DND-41 (cell line): ENCODE measurements at regions not wholly inside any gene's neighbourhood (a gene's known extent, or its start where the extent isn't known, plus 50 kb on each side); places are given as distances from the start of the nearest gene placed in this dataset.
"Not testable (repeated sequence)": the region's sequence is repeated elsewhere in the genome, so short reads cannot be mapped to it uniquely, and the experiment has no call there.

Source experiments
- ATAC-seq: fragments of 200-7000 bp; cut with Tn5 transposase; 3 replicates; pipeline ENCODE4 v1.9.1; 2021; ENCODE audit warnings: low read depth; ENCODE audit not compliant: insufficient read depth
- DNase-seq: peaks from one replicate; pipeline ENCODE4 v3.0.0-alpha.2; 2020
- H2AFZ ChIP-seq: 2 replicates; pipeline ENCODE4 v1.6.0; 2012; ENCODE audit warnings: low read depth, low read length
- H3K27ac ChIP-seq: 2 replicates; pipeline ENCODE4 v1.5.1; 2012; ENCODE audit warnings: low read length, inconsistent platforms
- H3K27me3 ChIP-seq: fragments of 200-600 bp; sonication (generic); 2 replicates; pipeline ENCODE4 v1.6.0; 2012; ENCODE audit warnings: low read length, mild to moderate bottlenecking, inconsistent platforms; ENCODE audit not compliant: insufficient read depth, poor library complexity
- H3K36me3 ChIP-seq: 2 replicates; pipeline ENCODE4 v1.5.1; 2012; ENCODE audit warnings: low read length, inconsistent platforms; ENCODE audit not compliant: insufficient read depth
- H3K4me1 ChIP-seq: 2 replicates; pipeline ENCODE4 v1.5.1; 2012; ENCODE audit warnings: mild to moderate bottlenecking, low read length; ENCODE audit not compliant: insufficient read depth
- H3K4me2 ChIP-seq: 2 replicates; pipeline ENCODE4 v1.6.0; 2012; ENCODE audit warnings: mild to moderate bottlenecking, moderate library complexity, low read length, inconsistent platforms; ENCODE audit not compliant: insufficient read depth
- H3K4me3 ChIP-seq, 2 experiments: fragments of 200-600 bp in 1 of 2; shearing (Covaris generic) in 1 of 2; 2 replicates each; pipeline ENCODE4 v1.5.1; 2012 to 2016; ENCODE audit warnings: inconsistent platforms in 2 of 2, low read length in 2 of 2, mild to moderate bottlenecking in 2 of 2, low read depth in 1 of 2, moderate library complexity in 1 of 2
- H3K79me2 ChIP-seq: 2 replicates; pipeline ENCODE4 v1.6.0; 2012; ENCODE audit warnings: low read length, inconsistent platforms; ENCODE audit not compliant: insufficient read depth
- H3K9ac ChIP-seq: 2 replicates; pipeline ENCODE4 v1.6.0; 2012; ENCODE audit warnings: low read depth, mild to moderate bottlenecking, inconsistent platforms, low read length, moderate library complexity
- H3K9me3 ChIP-seq: 2 replicates; pipeline ENCODE4 v1.5.1; 2012; ENCODE audit warnings: low read length, moderate library complexity, mild to moderate bottlenecking, inconsistent platforms; ENCODE audit not compliant: insufficient read depth, severe bottlenecking
- H4K20me1 ChIP-seq: 2 replicates; pipeline ENCODE4 v1.6.0; 2012; ENCODE audit warnings: low read length; ENCODE audit not compliant: insufficient read depth
- CTCF ChIP-seq: IDR thresholded peaks from 2 replicates; pipeline ENCODE4 v1.5.1; 2012; ENCODE audit warnings: borderline replicate concordance, low read length, moderate library complexity, mild to moderate bottlenecking; ENCODE audit not compliant: poor library complexity, severe bottlenecking; ENCODE audit errors: extremely low read depth
- EZH2 ChIP-seq: IDR thresholded peaks from 3 replicates; pipeline ENCODE4 v1.6.1; 2012; ENCODE audit warnings: borderline replicate concordance, low read depth, mild to moderate bottlenecking, moderate library complexity, low read length, inconsistent platforms; ENCODE audit not compliant: severe bottlenecking

GRCh38 chr6:9830808-9831207 is 584.1 kb downstream of the TFAP2A start:
- DNase-seq (no peak), ATAC-seq (no peak)
- Histone ChIP-seq H3K27me3 (no peaks in the 10 kb centered on the region), H2AFZ (no peak overlapping the region), H3K27ac (no peak overlapping the region), H3K4me2 (no peak overlapping the region), H3K4me1 (no peaks in the 10 kb centered on the region), H3K9me3 (no peaks in the 10 kb centered on the region), H3K79me2 (no peaks in the 10 kb centered on the region), H4K20me1 (no peaks in the 10 kb centered on the region), H3K4me3 (no peak overlapping the region), H3K9ac (no peak overlapping the region), H3K36me3 (no peaks in the 10 kb centered on the region)
- TF ChIP-seq CTCF (no peak), EZH2 (no peak)

- H3K9me3 ChIP-seq, result no peaks in the 10 kb centered on the region
- H2AFZ ChIP-seq, result no peak overlapping the region
- H3K4me3 ChIP-seq, result no peak overlapping the region
- no peak for TF ChIP-seq EZH2
- no peak for TF ChIP-seq CTCF
- H3K27ac ChIP-seq, result no peak overlapping the region
- H3K4me1 ChIP-seq, result no peaks in the 10 kb centered on the region
- ATAC-seq (no peak), DNase-seq (no peak)
- no peaks in the 10 kb centered on the region for H3K79me2 ChIP-seq
- no peaks in the 10 kb centered on the region for H4K20me1 ChIP-seq
- no peaks in the 10 kb centered on the region for H3K27me3 ChIP-seq
- no peak overlapping the region for H3K4me2 ChIP-seq
- H3K36me3 ChIP-seq, result no peaks in the 10 kb centered on the region
- no peak overlapping the region for H3K9ac ChIP-seq
These were observed 589.3 kb downstream of the TFAP2A start for GRCh38 chr6:9825526-9825925.

GRCh38 chr6:9810727-9811126 is 604.1 kb downstream of the TFAP2A start:
- H3K79me2 ChIP-seq, H4K20me1 ChIP-seq, H3K27me3 ChIP-seq, ATAC-seq, H3K27ac ChIP-seq, H3K36me3 ChIP-seq, DNase-seq, H2AFZ ChIP-seq, H3K9ac ChIP-seq, H3K4me2 ChIP-seq, H3K4me3 ChIP-seq, H3K9me3 ChIP-seq, H3K4me1 ChIP-seq: not testable (repeated sequence)

DNA sequence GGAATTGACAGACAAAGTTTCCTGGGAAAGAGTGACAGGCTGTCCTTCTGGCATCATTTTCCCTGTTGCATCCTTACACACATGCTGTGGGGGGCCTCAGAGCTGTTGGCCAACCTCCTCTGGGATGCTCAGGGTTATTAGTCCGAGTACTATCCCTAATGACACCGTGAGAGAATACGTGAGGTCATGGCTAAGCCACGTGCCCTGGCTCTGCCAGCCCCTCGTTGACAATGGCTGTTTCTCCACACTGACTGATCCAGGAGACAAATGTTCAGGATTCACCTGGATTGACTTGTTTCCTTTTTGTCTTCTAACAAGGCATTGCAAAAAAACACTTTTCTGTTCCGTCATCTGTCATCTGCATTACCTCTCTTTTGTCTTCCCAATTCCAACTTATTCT is 604.6 kb downstream of the TFAP2A start:
- Histone ChIP-seq H3K27ac (no peak overlapping the region), H3K79me2 (no peaks in the 10 kb centered on the region), H4K20me1 (no peaks in the 10 kb centered on the region), H3K4me3 (no peak overlapping the region), H3K36me3 (no peaks in the 10 kb centered on the region), H3K4me1 (no peaks in the 10 kb centered on the region), H3K9me3 (no peaks in the 10 kb centered on the region), H3K9ac (no peak overlapping the region), H2AFZ (no peak overlapping the region), H3K4me2 (no peak overlapping the region), H3K27me3 (no peaks in the 10 kb centered on the region)
- no peak for DNase-seq
- ATAC-seq, result no peak
- TF ChIP-seq CTCF (no peak), EZH2 (no peak)
